Activated naive CD8-positive, alpha-beta T cell treated with anti-CD3 and anti-CD28 coated beads for 36 hours (primary cell): ENCODE measurements at regions not wholly inside any gene's neighbourhood (a gene's known extent, or its start where the extent isn't known, plus 50 kb on each side); places are given as distances from the start of the nearest gene placed in this dataset.

Experiments used
- DNase-seq: peaks from one replicate; pipeline ENCODE4 v3.0.0; 2021
- H3K27ac Mint-ChIP-seq: one replicate; pipeline ENCODE4 v1.8.0; 2022; ENCODE audit warnings: mild to moderate bottlenecking, moderate library complexity, mixed read lengths
- H3K27me3 Mint-ChIP-seq: one replicate; pipeline ENCODE4 v1.8.0; 2022; ENCODE audit warnings: mild to moderate bottlenecking, mixed read lengths
- H3K36me3 Mint-ChIP-seq: one replicate; pipeline ENCODE4 v1.8.0; 2021; ENCODE audit warnings: mild to moderate bottlenecking, mixed read lengths
- H3K4me1 Mint-ChIP-seq: one replicate; pipeline ENCODE4 v1.8.0; 2021; ENCODE audit warnings: mixed read lengths
- H3K4me3 Mint-ChIP-seq: one replicate; pipeline ENCODE4 v1.8.0; 2022; ENCODE audit warnings: mild to moderate bottlenecking, moderate library complexity, mixed read lengths
- H3K9me3 Mint-ChIP-seq: one replicate; pipeline ENCODE4 v1.8.0; 2022; ENCODE audit warnings: mixed read lengths

GRCh38 chr17:5864741-5865657 is 205.2 kb upstream of the WSCD1 start:
- H3K27me3 Mint-ChIP-seq = peaks cover 13% of the 10 kb centered on the region
- DNase-seq = no peak
- no peak overlapping the region for H3K27ac Mint-ChIP-seq
- peaks cover 4% of the 10 kb centered on the region for H3K4me1 Mint-ChIP-seq
- no peaks in the 10 kb centered on the region for H3K36me3 Mint-ChIP-seq
- no peak overlapping the region for H3K4me3 Mint-ChIP-seq
- H3K9me3 Mint-ChIP-seq = no peaks in the 10 kb centered on the region

DNA sequence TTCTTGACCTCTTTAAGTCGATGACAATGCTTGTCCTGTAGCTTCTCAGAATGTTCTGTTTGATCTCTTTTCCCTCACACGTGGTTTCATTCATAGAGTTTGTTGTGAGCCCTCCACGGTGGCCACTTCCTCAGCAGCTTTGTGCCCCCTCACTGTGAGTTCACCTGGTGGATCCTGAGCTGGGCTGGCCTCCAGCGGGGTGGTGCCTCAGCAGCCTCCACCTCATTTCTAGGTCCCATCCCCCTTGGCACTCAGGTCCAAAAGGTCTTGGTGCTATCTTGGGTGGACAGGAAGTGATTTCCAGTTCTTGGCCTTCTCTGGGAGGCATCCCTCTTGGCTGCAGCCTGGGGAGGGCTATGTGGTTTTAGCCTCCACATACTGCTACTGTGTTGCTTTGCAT is 203.2 kb upstream of the WSCD1 start:
- H3K4me1 Mint-ChIP-seq = peaks cover 4% of the 10 kb centered on the region
- no peak for DNase-seq
- no peak overlapping the region for H3K4me3 Mint-ChIP-seq
- H3K27me3 Mint-ChIP-seq = peaks cover 21% of the 10 kb centered on the region
- H3K9me3 Mint-ChIP-seq = no peaks in the 10 kb centered on the region
- no peaks in the 10 kb centered on the region for H3K36me3 Mint-ChIP-seq
- H3K27ac Mint-ChIP-seq = no peak overlapping the region

GRCh38 chr17:5869041-5869745 is 201.0 kb upstream of the WSCD1 start:
- Mint-ChIP-seq H3K9me3 (no peaks in the 10 kb centered on the region), H3K27ac (no peak overlapping the region), H3K27me3 (peaks cover 18% of the 10 kb centered on the region), H3K4me3 (no peak overlapping the region), H3K36me3 (no peaks in the 10 kb centered on the region), H3K4me1 (peaks cover 4% of the 10 kb centered on the region)
- no peak for DNase-seq

GRCh38 chr17:5870231-5870953 is 199.8 kb upstream of the WSCD1 start:
- no peak for DNase-seq
- Mint-ChIP-seq H3K27ac (no peak overlapping the region), H3K27me3 (peaks cover 15% of the 10 kb centered on the region), H3K4me1 (peaks cover 4% of the 10 kb centered on the region), H3K9me3 (no peaks in the 10 kb centered on the region), H3K4me3 (no peak overlapping the region), H3K36me3 (no peaks in the 10 kb centered on the region)

GRCh38 chr17:5871666-5872065 is 198.5 kb upstream of the WSCD1 start:
- no peaks in the 10 kb centered on the region for H3K36me3 Mint-ChIP-seq
- peaks cover 20% of the 10 kb centered on the region for H3K27me3 Mint-ChIP-seq
- no peak overlapping the region for H3K4me3 Mint-ChIP-seq
- DNase-seq = no peak
- no peaks in the 10 kb centered on the region for H3K4me1 Mint-ChIP-seq
- H3K9me3 Mint-ChIP-seq = no peaks in the 10 kb centered on the region
- no peak overlapping the region for H3K27ac Mint-ChIP-seq

- H3K9me3 Mint-ChIP-seq = no peaks in the 10 kb centered on the region
- H3K4me1 Mint-ChIP-seq = no peaks in the 10 kb centered on the region
- H3K27ac Mint-ChIP-seq = no peak overlapping the region
- H3K36me3 Mint-ChIP-seq = no peaks in the 10 kb centered on the region
- H3K27me3 Mint-ChIP-seq = peaks cover 22% of the 10 kb centered on the region
- DNase-seq = no peak
- no peak overlapping the region for H3K4me3 Mint-ChIP-seq
Observed at GRCh38 chr17:5872831-5873230, 197.3 kb upstream of the WSCD1 start.

- no peak overlapping the region for H3K4me3 Mint-ChIP-seq
- no peaks in the 10 kb centered on the region for H3K9me3 Mint-ChIP-seq
- H3K27ac Mint-ChIP-seq = no peak overlapping the region
- H3K27me3 Mint-ChIP-seq = peaks cover 25% of the 10 kb centered on the region
- H3K4me1 Mint-ChIP-seq = no peaks in the 10 kb centered on the region
- no peak for DNase-seq
- no peaks in the 10 kb centered on the region for H3K36me3 Mint-ChIP-seq
Observed at GRCh38 chr17:5873781-5874180, 196.4 kb upstream of the WSCD1 start.

- no peak overlapping the region for H3K4me3 Mint-ChIP-seq
- no peaks in the 10 kb centered on the region for H3K36me3 Mint-ChIP-seq
- H3K27me3 Mint-ChIP-seq = peaks cover 25% of the 10 kb centered on the region
- H3K9me3 Mint-ChIP-seq = no peaks in the 10 kb centered on the region
- no peak overlapping the region for H3K27ac Mint-ChIP-seq
- no peaks in the 10 kb centered on the region for H3K4me1 Mint-ChIP-seq
- DNase-seq = no peak
Observed at GRCh38 chr17:5874486-5874885, 195.7 kb upstream of the WSCD1 start.

- Mint-ChIP-seq H3K4me3 (no peak overlapping the region), H3K4me1 (no peaks in the 10 kb centered on the region), H3K27me3 (peaks cover 13% of the 10 kb centered on the region), H3K36me3 (no peaks in the 10 kb centered on the region), H3K9me3 (no peaks in the 10 kb centered on the region), H3K27ac (no peak overlapping the region)
- no peak for DNase-seq
Observed at GRCh38 chr17:5877366-5877765, 192.8 kb upstream of the WSCD1 start.

GRCh38 chr17:5877948-5878347 is 192.2 kb upstream of the WSCD1 start:
- Mint-ChIP-seq H3K27ac (no peak overlapping the region), H3K27me3 (peaks cover 13% of the 10 kb centered on the region), H3K9me3 (no peaks in the 10 kb centered on the region), H3K36me3 (no peaks in the 10 kb centered on the region), H3K4me1 (no peaks in the 10 kb centered on the region), H3K4me3 (no peak overlapping the region)
- no peak for DNase-seq

GRCh38 chr17:5881849-5882248 is 188.3 kb upstream of the WSCD1 start:
- Mint-ChIP-seq H3K4me1 (no peaks in the 10 kb centered on the region), H3K36me3 (no peaks in the 10 kb centered on the region), H3K27ac (no peak overlapping the region), H3K4me3 (no peak overlapping the region), H3K27me3 (peaks cover 20% of the 10 kb centered on the region), H3K9me3 (no peaks in the 10 kb centered on the region)
- DNase-seq = no peak

DNA sequence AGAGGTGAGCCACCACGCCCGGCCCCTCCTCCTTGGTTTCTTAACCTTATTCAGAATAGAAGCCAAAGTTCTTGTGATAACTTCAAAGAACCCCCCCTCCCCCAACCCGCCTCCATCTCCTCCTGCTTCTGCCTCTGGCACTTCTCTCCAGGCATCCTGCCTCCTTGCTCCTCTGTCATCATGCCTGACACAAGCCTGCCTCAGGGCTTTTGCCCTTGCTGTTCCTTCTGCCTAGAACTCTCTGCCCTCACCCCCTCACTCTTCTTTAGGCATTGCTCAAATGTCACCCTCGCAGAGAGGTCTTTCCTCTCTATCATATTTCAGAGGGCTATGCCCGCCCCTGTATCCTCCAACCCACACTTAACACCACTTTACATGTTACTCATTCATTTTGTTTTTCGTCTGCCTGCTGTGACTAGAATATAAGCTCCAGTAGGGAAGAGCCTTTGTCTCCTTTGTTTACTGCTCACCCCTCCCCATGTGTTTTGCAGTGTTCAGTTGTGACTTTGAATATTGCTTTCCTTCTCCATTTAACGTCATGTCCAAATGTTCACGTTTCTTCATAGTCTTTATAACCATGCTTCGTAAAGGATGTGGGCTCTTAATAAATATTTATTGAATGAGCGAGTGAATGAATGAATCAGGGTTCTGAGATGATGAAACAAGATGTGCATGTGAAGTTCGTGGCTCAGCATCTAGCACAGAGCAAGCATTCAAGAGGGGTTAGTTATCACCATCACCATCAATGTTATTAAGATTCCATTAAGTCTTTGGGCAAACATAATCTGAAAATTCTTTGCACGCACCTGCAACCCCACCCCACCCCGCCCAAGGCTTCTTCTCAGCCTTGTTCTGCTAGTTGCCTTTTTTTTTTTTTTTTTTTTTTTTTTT is 186.2 kb upstream of the WSCD1 start:
- DNase-seq = no peak
- H3K27me3 Mint-ChIP-seq = peaks cover 28% of the 10 kb centered on the region
- no peak overlapping the region for H3K4me3 Mint-ChIP-seq
- no peaks in the 10 kb centered on the region for H3K4me1 Mint-ChIP-seq
- H3K27ac Mint-ChIP-seq = no peak overlapping the region
- no peaks in the 10 kb centered on the region for H3K36me3 Mint-ChIP-seq
- H3K9me3 Mint-ChIP-seq = no peaks in the 10 kb centered on the region

DNA sequence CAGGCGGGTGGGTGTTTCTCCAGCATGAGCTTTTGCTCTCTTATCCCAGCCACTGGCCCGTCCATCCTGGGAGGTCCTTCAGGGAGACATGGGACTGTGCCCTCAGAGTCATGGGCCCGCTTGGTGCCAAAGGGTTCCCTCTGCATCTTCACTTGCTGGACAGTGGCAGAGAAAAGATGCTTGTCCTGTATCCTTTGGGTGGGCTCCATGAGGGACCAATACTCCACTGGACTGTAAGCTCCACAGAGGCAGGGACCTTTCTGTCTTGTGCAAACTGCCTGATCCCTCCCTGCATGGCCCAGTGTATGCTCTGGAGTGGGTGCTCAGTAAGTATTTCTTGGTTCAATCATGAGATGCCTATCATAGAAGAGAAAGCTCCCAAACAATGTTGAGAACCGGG is 184.8 kb upstream of the WSCD1 start:
- Mint-ChIP-seq H3K27me3 (peaks cover 37% of the 10 kb centered on the region), H3K4me1 (no peaks in the 10 kb centered on the region), H3K36me3 (no peaks in the 10 kb centered on the region), H3K27ac (no peak overlapping the region), H3K9me3 (peaks cover 6% of the 10 kb centered on the region), H3K4me3 (no peak overlapping the region)
- no peak for DNase-seq

- Mint-ChIP-seq H3K4me3 (no peak overlapping the region), H3K27me3 (peaks cover 52% of the 10 kb centered on the region), H3K4me1 (no peaks in the 10 kb centered on the region), H3K36me3 (no peaks in the 10 kb centered on the region), H3K9me3 (peaks cover 6% of the 10 kb centered on the region), H3K27ac (no peak overlapping the region)
- no peak for DNase-seq
Observed at GRCh38 chr17:5888811-5889210, 181.4 kb upstream of the WSCD1 start.
